A673 (cell line): ENCODE measurements at regions not wholly inside any gene's neighbourhood (a gene's known extent, or its start where the extent isn't known, plus 50 kb on each side); places are given as distances from the start of the nearest gene placed in this dataset.

ENCODE experiments used
- EZH2 ChIP-seq: fragments of 200-600 bp; sonication (generic); IDR thresholded peaks from 2 replicates; pipeline ENCODE4 v1.6.1; 2017; ENCODE audit warnings: borderline replicate concordance, low read depth, mild to moderate bottlenecking, mixed read lengths, antibody characterized with exemption, low read length; ENCODE audit not compliant: poor library complexity, severe bottlenecking
- TF ChIP-seq, protein P1 (sequence below): fragments of 300-800, 200-600 bp; sonication (generic); conservative IDR thresholded peaks from 2 replicates; pipeline ENCODE4 v1.5.1; 2017; ENCODE audit warnings: low read depth, mild to moderate bottlenecking, antibody characterized with exemption, low read length, moderate library complexity, mixed read lengths

DNA sequence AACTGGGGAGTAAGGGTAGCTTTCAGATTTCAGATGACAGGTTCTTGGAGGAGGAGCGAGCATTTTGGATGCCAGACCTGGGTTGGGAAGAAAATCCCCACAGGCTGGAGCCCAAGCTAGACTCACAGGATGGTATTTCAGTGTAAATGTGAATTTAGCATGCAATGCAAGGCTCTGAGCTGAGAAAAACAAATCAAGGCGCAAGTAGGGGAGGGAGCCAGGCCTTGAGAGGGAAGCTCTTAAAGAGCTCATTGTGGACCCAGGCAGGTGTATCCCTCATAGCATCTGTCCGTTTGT lies 386.1 kb downstream of the MATN1 start:
- TF ChIP-seq, protein P1, sequence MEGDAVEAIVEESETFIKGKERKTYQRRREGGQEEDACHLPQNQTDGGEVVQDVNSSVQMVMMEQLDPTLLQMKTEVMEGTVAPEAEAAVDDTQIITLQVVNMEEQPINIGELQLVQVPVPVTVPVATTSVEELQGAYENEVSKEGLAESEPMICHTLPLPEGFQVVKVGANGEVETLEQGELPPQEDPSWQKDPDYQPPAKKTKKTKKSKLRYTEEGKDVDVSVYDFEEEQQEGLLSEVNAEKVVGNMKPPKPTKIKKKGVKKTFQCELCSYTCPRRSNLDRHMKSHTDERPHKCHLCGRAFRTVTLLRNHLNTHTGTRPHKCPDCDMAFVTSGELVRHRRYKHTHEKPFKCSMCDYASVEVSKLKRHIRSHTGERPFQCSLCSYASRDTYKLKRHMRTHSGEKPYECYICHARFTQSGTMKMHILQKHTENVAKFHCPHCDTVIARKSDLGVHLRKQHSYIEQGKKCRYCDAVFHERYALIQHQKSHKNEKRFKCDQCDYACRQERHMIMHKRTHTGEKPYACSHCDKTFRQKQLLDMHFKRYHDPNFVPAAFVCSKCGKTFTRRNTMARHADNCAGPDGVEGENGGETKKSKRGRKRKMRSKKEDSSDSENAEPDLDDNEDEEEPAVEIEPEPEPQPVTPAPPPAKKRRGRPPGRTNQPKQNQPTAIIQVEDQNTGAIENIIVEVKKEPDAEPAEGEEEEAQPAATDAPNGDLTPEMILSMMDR, result no peak
- TF ChIP-seq EZH2, result no peak
